ENCODE measurements at regions not wholly inside any gene's neighbourhood (a gene's known extent, or its start where the extent isn't known, plus 50 kb on each side); places are given as distances from the start of the nearest gene placed in this dataset.

GRCh38 chr18:72360634-72361033 is 183.5 kb downstream of the CBLN2 start:
- no peak for DNase-seq (ENCODE audit: low read depth)

GRCh38 chr18:72342933-72343332 is 201.2 kb downstream of the CBLN2 start:
- no peak for DNase-seq (ENCODE audit: low read depth)

GRCh38 chr18:72339976-72340375 is 204.2 kb downstream of the CBLN2 start:
- DNase-seq (ENCODE audit: low read depth), result no peak

GRCh38 chr18:72336786-72337185 is 207.4 kb downstream of the CBLN2 start:
- no peak for DNase-seq (ENCODE audit: low read depth)

- DNase-seq (ENCODE audit: low read depth), result no peak
These were observed 214.6 kb downstream of the CBLN2 start for GRCh38 chr18:72329533-72329932.

GRCh38 chr18:72325307-72325706 is 218.8 kb downstream of the CBLN2 start:
- no peak for DNase-seq (ENCODE audit: low read depth)

- DNase-seq (ENCODE audit: low read depth), result no peak
These were observed 219.5 kb downstream of the CBLN2 start for GRCh38 chr18:72324677-72325076.

- no peak for DNase-seq (ENCODE audit: low read depth)
These were observed 227.6 kb downstream of the CBLN2 start for GRCh38 chr18:72316497-72316896.

- DNase-seq (ENCODE audit: low read depth), result no peak
These were observed 260.8 kb downstream of the CBLN2 start for GRCh38 chr18:72283148-72283925.

GRCh38 chr18:72273025-72273424 is 271.1 kb downstream of the CBLN2 start:
- DNase-seq (ENCODE audit: low read depth), result no peak

- no peak for DNase-seq (ENCODE audit: low read depth)
These were observed 282.6 kb downstream of the CBLN2 start for GRCh38 chr18:72261590-72261989.

GRCh38 chr18:72246076-72246475 is 298.1 kb downstream of the CBLN2 start:
- no peak for DNase-seq (ENCODE audit: low read depth)

- no peak for DNase-seq (ENCODE audit: low read depth)
These were observed 308.7 kb downstream of the CBLN2 start for GRCh38 chr18:72235422-72235821.

GRCh38 chr18:72233106-72233505 is 311.0 kb downstream of the CBLN2 start:
- DNase-seq (ENCODE audit: low read depth), result no peak

- DNase-seq (ENCODE audit: low read depth), result no peak
These were observed 311.5 kb downstream of the CBLN2 start for GRCh38 chr18:72232644-72233043.

- DNase-seq (ENCODE audit: low read depth), result no peak
These were observed 318.2 kb downstream of the CBLN2 start for GRCh38 chr18:72225958-72226357.

- DNase-seq (ENCODE audit: low read depth), result no peak
These were observed 320.4 kb downstream of the CBLN2 start for GRCh38 chr18:72223733-72224132.

GRCh38 chr18:72208920-72209676 is 335.0 kb downstream of the CBLN2 start:
- DNase-seq (ENCODE audit: low read depth), result no peak

GRCh38 chr18:72207280-72207679 is 336.9 kb downstream of the CBLN2 start:
- DNase-seq (ENCODE audit: low read depth), result no peak

GRCh38 chr18:72206814-72207213 is 337.3 kb downstream of the CBLN2 start:
- no peak for DNase-seq (ENCODE audit: low read depth)

GRCh38 chr18:72201032-72201431 is 343.1 kb downstream of the CBLN2 start:
- DNase-seq (ENCODE audit: low read depth), result no peak

- no peak for DNase-seq (ENCODE audit: low read depth)
These were observed 346.6 kb downstream of the CBLN2 start for GRCh38 chr18:72197591-72197990.

- DNase-seq (ENCODE audit: low read depth), result no peak
These were observed 350.1 kb downstream of the CBLN2 start for GRCh38 chr18:72194072-72194471.

- no peak for DNase-seq (ENCODE audit: low read depth)
These were observed 356.2 kb downstream of the CBLN2 start for GRCh38 chr18:72187956-72188355.

Data from stimulated activated CD8-positive, alpha-beta memory T cell treated with anti-CD3 and anti-CD28 coated beads, Interleukin-15, amount 100 ng/mL, for 1 hour (primary cell).